Fibroblast of lung (primary cell): ENCODE measurements at regions not wholly inside any gene's neighbourhood (a gene's known extent, or its start where the extent isn't known, plus 50 kb on each side); places are given as distances from the start of the nearest gene placed in this dataset.
A peak's percentile ranks its signal among the peaks of the same experiment; 100 is the strongest.

ENCODE experiments used
- DNase-seq, 2 donors: peaks; one replicate each; pipeline versions ENCODE4 v3.0.0 to v3.0.0-alpha.2; 2010; ENCODE audit warnings: low read depth in 2 of 2
- H2AFZ ChIP-seq: 2 replicates; pipeline ENCODE4 v1.5.1; 2012; ENCODE audit warnings: low read length, control low read depth, inconsistent platforms
- H3K27ac ChIP-seq: 2 replicates; pipeline ENCODE4 v1.5.1; 2011; ENCODE audit warnings: low read length, control low read depth; ENCODE audit not compliant: insufficient read depth
- H3K27me3 ChIP-seq: 2 replicates; pipeline ENCODE4 v1.5.1; 2011; ENCODE audit warnings: mild to moderate bottlenecking, low read length; ENCODE audit not compliant: control insufficient read depth, insufficient read depth
- H3K36me3 ChIP-seq: 2 replicates; pipeline ENCODE4 v1.5.1; 2011; ENCODE audit warnings: low read length; ENCODE audit not compliant: control insufficient read depth, insufficient read depth
- H3K4me1 ChIP-seq: 2 replicates; pipeline ENCODE4 v1.5.1; 2011; ENCODE audit warnings: low read length; ENCODE audit not compliant: control insufficient read depth, insufficient read depth; ENCODE audit errors: extremely low read depth
- H3K4me2 ChIP-seq: 2 replicates; pipeline ENCODE4 v1.5.1; 2011; ENCODE audit warnings: low read length, control low read depth; ENCODE audit not compliant: insufficient read depth; ENCODE audit errors: extremely low read depth
- H3K4me3 ChIP-seq, 4 experiments: fragments of 200-600 bp in 1 of 4; sonication (generic) in 1 of 4; replicated peaks in 1 of 4; 2 replicates each; pipeline ENCODE4 v1.5.1; 2011 to 2016; ENCODE audit warnings: low read length in 4 of 4, low read depth in 3 of 4, mild to moderate bottlenecking in 3 of 4, control low read depth in 2 of 4, inconsistent platforms in 1 of 4, mixed read lengths in 1 of 4; ENCODE audit not compliant: insufficient read depth in 1 of 4; ENCODE audit errors: control extremely low read depth in 1 of 4
- H3K79me2 ChIP-seq: 2 replicates; pipeline ENCODE4 v1.5.1; 2012; ENCODE audit warnings: mild to moderate bottlenecking, low read length, inconsistent platforms; ENCODE audit not compliant: control insufficient read depth, insufficient read depth
- H3K9ac ChIP-seq: 2 replicates; pipeline ENCODE4 v1.5.1; 2011; ENCODE audit warnings: mild to moderate bottlenecking, low read length, control low read depth; ENCODE audit not compliant: insufficient read depth
- H3K9me3 ChIP-seq: 2 replicates; pipeline ENCODE4 v1.5.1; 2012; ENCODE audit warnings: low read depth, low read length; ENCODE audit not compliant: control insufficient read depth, insufficient read depth
- H4K20me1 ChIP-seq: 2 replicates; pipeline ENCODE4 v1.5.1; 2011; ENCODE audit warnings: low read length; ENCODE audit not compliant: control insufficient read depth, insufficient read depth; ENCODE audit errors: extremely low read depth
- CTCF ChIP-seq, 2 donors: IDR thresholded peaks in 1 of 2; conservative IDR thresholded peaks in 1 of 2; 1 replicate in 1 of 2; 2 replicates in 1 of 2; pipeline ENCODE4 v1.5.1; 2011 to 2012; ENCODE audit warnings: low read length in 2 of 2, control low read depth in 1 of 2, inconsistent platforms in 1 of 2, low read depth in 1 of 2, mild to moderate bottlenecking in 1 of 2
- EZH2 ChIP-seq: IDR thresholded peaks from 2 replicates; pipeline ENCODE4 v1.5.1; 2012; ENCODE audit warnings: low read length, control low read depth, mild to moderate bottlenecking; ENCODE audit errors: missing control alignments

GRCh38 chr18:59788791-59789106 lies 91.5 kb upstream of the CCBE1 start:
- Histone ChIP-seq H3K9ac (no peak overlapping the region), H3K27ac (peak overlapping the region; percentile 91), H3K27me3 (no peaks in the 10 kb centered on the region), H4K20me1 (no peaks in the 10 kb centered on the region), H3K4me1 (peaks cover 11% of the 10 kb centered on the region), H2AFZ (no peak overlapping the region), H3K4me2 (no peak overlapping the region), H3K79me2 (no peaks in the 10 kb centered on the region), H3K9me3 (no peaks in the 10 kb centered on the region), H3K36me3 (no peaks in the 10 kb centered on the region), H3K4me3 (no peak overlapping the region)
- DNase-seq = no peak
- no peak for TF ChIP-seq EZH2
- no peak for TF ChIP-seq CTCF (conservative IDR thresholded peaks at IDR 0.05 in 1 of 2, IDR thresholded peaks at IDR 0.05 in 1 of 2; ENCODE audit: low read depth in 1 of 2, low read length in 2 of 2)

GRCh38 chr18:59787998-59788790 lies 91.0 kb upstream of the CCBE1 start:
- H3K4me1 ChIP-seq = peaks cover 11% of the 10 kb centered on the region
- peak overlapping the region; percentile 90 for H3K4me2 ChIP-seq
- no peaks in the 10 kb centered on the region for H4K20me1 ChIP-seq
- peak overlapping the region; percentile 7 to 33 (median 24) for H3K4me3 ChIP-seq
- no peaks in the 10 kb centered on the region for H3K27me3 ChIP-seq
- TF ChIP-seq EZH2 (no peak), CTCF (conservative IDR thresholded peaks at IDR 0.05 in 1 of 2, IDR thresholded peaks at IDR 0.05 in 1 of 2; ENCODE audit: low read depth in 1 of 2, low read length in 2 of 2) (no peak)
- DNase-seq = peak; percentile 81 to 88
- H2AFZ ChIP-seq = peak overlapping the region; percentile 84
- H3K9me3 ChIP-seq = no peaks in the 10 kb centered on the region
- peak overlapping the region; percentile 32 for H3K9ac ChIP-seq
- H3K27ac ChIP-seq = peak overlapping the region; percentile 91
- H3K79me2 ChIP-seq = no peaks in the 10 kb centered on the region
- H3K36me3 ChIP-seq = no peaks in the 10 kb centered on the region

GRCh38 chr18:59784694-59785093 lies 87.5 kb upstream of the CCBE1 start:
- H3K36me3 ChIP-seq = no peaks in the 10 kb centered on the region
- no peaks in the 10 kb centered on the region for H3K79me2 ChIP-seq
- H3K27me3 ChIP-seq = no peaks in the 10 kb centered on the region
- no peak overlapping the region for H2AFZ ChIP-seq
- TF ChIP-seq CTCF (conservative IDR thresholded peaks at IDR 0.05 in 1 of 2, IDR thresholded peaks at IDR 0.05 in 1 of 2; ENCODE audit: low read depth in 1 of 2, low read length in 2 of 2) = no peak
- TF ChIP-seq EZH2 = no peak
- H3K9me3 ChIP-seq = no peaks in the 10 kb centered on the region
- peaks cover 19% of the 10 kb centered on the region for H3K4me1 ChIP-seq
- no peak overlapping the region for H3K27ac ChIP-seq
- DNase-seq = no peak
- H4K20me1 ChIP-seq = no peaks in the 10 kb centered on the region
- H3K4me2 ChIP-seq = no peak overlapping the region
- H3K4me3 ChIP-seq = no peak overlapping the region
- no peak overlapping the region for H3K9ac ChIP-seq
